T follicular helper cell (primary cell): ENCODE measurements at regions not wholly inside any gene's neighbourhood (a gene's known extent, or its start where the extent isn't known, plus 50 kb on each side); places are given as distances from the start of the nearest gene placed in this dataset.
"Not testable (repeated sequence)": the region's sequence is repeated elsewhere in the genome, so short reads cannot be mapped to it uniquely, and the experiment has no call there.

Experiments used
- DNase-seq: peaks from one replicate; pipeline ENCODE4 v3.0.0-alpha.2; 2020; ENCODE audit warnings: low read depth

DNA sequence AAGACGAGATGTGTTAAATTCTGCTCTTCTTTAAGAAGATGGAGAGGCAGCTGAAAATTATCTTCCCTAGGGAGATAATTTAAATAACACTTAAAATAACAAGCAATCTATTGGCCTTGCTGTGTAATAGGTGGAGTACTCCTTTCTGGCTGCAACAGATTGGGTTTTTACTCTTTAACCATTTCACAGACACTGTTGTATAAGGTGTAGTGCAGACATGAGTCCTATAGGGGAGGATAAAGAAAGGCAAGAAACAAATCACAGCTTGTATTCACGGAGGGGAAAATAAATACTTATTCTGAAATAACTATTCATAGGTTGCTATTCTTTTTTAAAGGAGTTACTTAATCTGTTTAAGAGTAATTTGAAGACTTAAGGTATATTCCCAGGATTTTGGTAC lies 252.0 kb downstream of the ZPLD1 start:
- no peak for DNase-seq

- no peak for DNase-seq
These were observed 253.2 kb downstream of the ZPLD1 start for GRCh38 chr3:102687851-102688555.

- DNase-seq = no peak
These were observed 253.7 kb downstream of the ZPLD1 start for GRCh38 chr3:102688556-102688930.

DNA sequence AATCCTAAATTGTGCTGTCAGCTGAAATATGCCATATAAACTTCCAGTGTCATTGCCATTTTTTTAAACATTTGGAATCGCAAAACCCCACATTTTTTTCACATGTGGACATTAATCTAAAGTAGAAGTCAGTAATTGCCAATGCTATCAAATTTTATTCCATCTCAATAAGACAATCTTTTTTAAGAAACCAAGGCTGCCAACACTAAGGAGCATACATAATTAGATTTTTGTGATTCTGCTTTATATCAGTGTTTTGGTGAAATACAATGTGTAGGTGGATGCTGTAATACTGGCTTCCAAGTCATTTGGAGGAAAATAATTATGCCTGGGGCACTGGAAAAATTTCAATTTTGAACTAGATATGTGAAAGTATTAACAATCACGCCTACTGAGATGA lies 256.7 kb downstream of the ZPLD1 start:
- DNase-seq = no peak

- DNase-seq = no peak
These were observed 264.4 kb downstream of the ZPLD1 start for GRCh38 chr3:102699104-102699818.

DNA sequence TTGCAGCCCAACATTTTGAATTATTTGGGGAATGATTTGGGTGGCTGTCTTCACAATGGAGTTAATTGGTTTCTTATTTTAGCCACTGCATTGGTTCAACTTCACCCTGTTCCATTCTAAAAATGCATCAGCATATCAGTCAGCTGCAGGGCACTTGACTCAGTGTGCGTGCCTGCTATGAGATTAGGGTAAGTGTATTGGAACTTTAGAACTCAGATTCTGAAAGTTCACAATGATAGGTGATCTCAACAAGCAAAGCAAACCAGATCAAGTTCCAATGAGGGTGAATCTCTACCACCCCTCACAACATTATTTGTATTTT lies 265.0 kb downstream of the ZPLD1 start:
- no peak for DNase-seq

DNA sequence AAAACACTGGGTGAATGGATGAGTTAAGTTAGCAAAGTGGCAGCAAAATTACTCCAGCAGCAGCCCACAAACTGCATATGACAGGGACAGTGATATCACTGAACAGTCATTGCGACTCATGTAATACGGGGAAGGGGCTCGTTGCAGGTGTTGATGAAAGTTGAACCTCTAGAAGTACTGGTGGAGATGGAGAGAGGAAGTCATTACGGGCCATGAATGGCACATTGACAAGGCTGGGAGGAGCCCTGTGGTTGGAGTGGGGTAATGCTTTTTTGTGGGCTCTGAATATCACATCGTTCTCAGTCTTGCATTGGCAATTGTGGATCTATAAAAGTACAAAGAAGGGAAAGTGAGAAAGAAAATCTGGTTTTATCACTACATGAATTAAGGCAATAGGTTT lies 278.1 kb downstream of the ZPLD1 start:
- DNase-seq = no peak

DNA sequence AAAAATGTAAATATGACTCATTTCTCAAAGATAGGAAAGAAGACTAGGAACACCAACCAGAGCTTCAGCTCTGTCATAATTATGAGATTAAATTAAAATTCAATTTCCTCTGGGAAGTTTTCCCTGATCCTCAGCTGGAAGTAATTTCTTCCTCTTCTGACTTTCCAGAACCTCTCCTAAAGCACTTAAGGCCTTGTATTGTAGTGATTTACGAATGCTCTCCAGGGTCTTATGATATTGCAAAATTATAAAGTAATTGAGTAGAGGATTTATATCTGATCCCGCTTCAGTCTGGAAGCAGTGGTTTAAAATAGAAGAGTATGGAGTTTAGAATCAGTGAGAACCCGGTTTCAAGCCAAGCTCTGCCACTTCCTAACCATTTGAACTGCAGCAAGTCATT lies 279.8 kb downstream of the ZPLD1 start:
- no peak for DNase-seq

DNA sequence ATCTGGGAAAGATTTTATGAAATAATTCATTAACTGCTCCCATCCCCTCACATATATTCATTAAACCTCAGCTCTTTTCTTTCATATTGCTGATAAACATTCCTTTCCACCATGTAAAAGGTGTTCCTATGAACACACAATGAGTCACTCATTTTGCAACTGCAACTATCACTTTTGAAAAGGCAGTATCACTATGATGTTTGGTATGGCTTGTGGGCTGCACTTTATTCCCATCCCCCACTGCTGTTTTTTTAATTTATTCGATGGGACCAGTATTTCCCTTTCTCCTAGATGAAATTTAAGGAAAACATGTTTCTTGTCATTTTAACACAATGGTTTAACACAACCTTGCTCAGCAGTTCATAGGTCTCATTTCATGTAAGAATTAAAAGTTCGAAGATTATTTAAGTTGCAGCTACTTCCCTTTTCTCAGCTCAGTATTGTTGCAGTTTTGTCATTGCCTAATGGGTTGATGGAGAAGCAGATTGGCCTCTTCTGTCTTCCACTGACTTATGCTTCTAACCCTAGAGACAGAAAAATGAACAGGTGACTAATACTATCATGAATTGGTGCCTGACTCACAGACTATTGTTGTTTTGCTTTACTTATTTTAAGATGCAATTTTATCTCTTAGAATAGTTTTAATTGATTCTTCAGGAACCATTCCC lies 280.3 kb downstream of the ZPLD1 start:
- DNase-seq = no peak

GRCh38 chr3:102718651-102719050 lies 283.8 kb downstream of the ZPLD1 start:
- no peak for DNase-seq

DNA sequence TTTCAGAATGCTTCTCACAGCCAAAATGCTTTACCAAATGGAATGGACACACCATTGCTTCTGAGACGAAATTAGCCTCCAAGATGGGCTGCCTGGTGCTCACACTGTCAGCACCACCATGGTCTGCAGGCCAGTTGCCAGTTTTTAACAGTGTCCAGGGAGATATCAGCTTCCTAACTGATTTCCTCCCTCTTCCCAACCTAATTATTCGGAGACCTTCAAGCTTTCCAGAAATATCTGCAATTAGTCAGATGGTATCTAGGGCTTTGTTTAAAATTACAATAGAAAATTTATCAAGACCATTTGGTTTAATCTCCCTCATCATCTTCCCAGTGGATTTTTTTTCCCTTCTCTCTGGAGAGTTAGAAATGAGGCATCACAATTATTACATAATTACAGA lies 287.5 kb downstream of the ZPLD1 start:
- no peak for DNase-seq

DNA sequence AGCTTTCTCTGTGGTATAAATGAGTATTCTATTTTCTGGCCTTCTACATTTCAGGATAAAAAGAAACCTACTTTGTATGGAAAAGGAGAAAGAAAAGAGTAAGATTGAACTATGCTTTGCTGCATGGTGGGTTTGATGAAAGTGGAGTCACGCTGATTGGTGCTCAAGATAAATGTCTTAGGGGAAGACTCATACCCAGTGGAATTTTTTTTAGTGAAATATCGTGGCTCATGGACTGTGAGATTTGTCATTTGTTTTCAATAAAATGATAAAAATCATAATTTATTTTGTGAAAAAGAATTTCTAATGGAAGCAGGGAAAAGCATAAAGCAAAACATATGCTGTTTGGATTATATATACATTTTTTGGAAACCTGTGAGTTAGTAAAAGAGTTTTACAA lies 292.5 kb downstream of the ZPLD1 start:
- DNase-seq = no peak

GRCh38 chr3:102732581-102732980 lies 297.8 kb downstream of the ZPLD1 start:
- DNase-seq = not testable (repeated sequence)

DNA sequence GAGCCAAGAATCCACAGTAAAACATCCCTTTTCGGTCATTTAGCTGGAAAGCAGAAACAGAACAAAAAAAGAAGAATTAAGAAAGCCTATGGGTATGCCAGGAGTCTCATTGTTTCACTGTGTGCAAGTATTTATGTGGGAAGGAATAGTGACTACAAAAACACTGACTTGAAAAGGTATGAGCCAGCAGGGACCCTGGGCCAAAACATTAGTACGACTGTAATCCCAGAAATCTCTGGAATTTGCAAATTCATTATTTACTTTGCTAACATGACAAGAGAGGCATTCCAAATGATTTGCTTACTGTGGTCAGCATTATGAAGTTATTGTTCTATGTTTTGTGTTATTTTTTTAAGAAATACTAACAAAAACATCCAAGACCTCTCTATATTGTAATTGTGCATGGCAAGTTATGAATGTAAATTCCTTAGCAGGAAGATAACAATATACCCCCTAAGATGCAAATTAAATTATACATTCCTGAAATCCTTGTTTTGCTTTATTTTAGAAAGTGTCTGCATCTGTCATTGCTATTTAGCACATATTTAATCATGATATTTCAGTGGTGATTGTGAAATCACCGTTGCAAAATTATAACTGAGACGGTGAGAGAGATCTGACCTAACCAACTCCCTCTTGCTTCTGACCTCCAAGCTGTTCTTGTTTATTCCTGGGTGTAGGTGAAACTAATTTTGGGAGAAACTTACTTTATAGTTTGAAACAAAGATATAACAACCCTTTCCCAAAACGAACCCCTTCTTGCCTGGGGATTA lies 299.2 kb downstream of the ZPLD1 start:
- no peak for DNase-seq

GRCh38 chr3:102735311-102735710 lies 300.5 kb downstream of the ZPLD1 start:
- no peak for DNase-seq

DNA sequence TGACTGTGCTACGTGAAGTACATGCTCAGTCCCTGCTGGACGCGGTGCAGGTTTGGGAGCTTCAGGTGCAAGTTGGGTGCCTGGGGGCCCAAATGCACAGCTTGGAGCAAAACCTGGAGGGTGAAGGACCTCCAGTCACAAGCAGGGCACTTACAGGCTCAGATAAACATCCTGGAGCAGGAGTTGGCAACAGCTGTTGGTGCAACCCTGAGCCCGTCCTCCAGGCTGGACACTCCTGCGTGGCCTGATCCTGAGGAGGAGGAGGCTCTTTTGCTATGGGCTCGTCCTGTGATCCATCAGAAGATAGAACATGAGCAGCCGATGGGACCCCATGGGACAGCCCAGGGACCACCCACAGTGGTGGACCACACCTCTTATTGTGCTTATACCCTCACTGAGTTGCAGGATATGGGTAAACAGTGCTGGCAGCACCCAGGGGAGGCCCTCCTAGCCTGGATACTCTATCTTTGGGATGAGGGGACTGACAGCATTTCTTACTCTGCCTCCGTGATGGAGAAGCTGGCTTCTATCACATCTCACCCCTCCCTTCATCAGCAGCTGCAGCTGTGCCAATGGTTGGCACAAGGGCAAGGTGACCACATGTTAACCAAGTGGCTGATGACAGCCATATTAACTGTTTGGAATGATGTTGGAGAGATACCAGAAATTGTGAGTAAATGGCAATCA lies 301.6 kb downstream of the ZPLD1 start:
- no peak for DNase-seq

DNA sequence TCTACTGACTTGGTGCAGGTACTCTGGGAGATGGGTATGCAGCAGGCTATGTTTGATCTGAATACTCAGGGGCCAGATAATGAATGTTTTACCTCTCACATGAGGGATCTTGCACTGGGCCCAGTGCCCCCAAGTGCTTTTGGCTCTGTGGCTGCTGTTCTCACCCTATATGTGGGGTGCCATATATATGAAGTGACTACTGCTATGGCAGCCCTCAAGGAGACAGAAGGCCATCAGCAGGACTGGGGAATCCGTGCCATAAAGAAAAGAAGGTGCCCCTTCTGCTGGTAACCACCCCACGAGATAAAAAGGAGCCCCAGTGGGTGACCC lies 302.1 kb downstream of the ZPLD1 start:
- DNase-seq = no peak

DNA sequence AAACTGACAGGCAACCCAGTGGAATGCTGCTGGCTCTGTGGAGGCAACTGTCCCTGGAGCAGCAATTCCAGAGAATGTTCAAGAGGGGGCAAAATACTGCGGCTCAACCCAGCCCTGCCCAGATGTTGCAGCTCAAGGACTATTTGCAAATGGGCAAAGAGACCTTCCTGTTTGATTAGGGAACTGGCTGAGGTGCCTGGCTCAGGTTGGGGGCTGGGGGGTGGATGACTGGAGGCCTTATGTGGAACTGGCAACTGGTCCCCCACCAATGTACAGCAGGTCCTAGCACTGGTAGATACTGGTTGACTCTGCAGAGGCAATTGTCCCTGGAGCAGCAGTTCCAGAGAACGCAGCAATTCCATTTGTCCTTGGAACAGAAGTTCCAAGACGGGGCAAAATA lies 302.5 kb downstream of the ZPLD1 start:
- DNase-seq = no peak

GRCh38 chr3:102741105-102741504 lies 306.3 kb downstream of the ZPLD1 start:
- no peak for DNase-seq

GRCh38 chr3:102741694-102742093 lies 306.9 kb downstream of the ZPLD1 start:
- no peak for DNase-seq

GRCh38 chr3:102745881-102746280 lies 311.1 kb downstream of the ZPLD1 start:
- no peak for DNase-seq

DNA sequence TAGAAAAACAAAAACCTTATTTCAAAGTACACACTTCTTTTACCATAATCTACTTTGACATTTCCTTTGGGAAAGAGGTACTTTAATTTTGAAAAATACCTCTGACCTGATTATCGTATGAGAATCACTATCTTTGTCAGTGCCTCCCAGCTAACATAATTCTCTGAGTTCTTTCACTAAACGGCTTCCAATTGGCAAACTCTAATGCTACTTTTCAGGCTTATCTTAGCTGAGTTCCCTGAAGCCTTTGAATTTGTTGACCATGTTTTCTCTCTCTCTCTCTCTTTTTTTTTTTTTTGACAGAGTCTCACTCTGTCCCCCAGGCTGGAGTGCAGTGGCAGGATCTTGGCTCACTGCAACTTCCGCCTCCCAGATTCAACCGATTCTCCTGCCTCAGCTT lies 312.8 kb downstream of the ZPLD1 start:
- DNase-seq = no peak
